Lung (tissue), 11 donors: ENCODE measurements at regions not wholly inside any gene's neighbourhood (a gene's known extent, or its start where the extent isn't known, plus 50 kb on each side); places are given as distances from the start of the nearest gene placed in this dataset.

Experiments
- ATAC-seq: fragments of 200-7000 bp; cut with Tn5 transposase; one replicate; pipeline ENCODE4 v1.9.1; 2020; ENCODE audit warnings: moderate number of reproducible peaks; ENCODE audit not compliant: insufficient read depth, low FRiP score
- DNase-seq, 3 donors: peaks; one replicate each; pipeline ENCODE4 v3.0.0-alpha.2; 2013 to 2017
- H3K27ac ChIP-seq, 2 donors: one replicate each; pipeline ENCODE4 v1.5.1; 2013; ENCODE audit warnings: mild to moderate bottlenecking in 2 of 2, moderate library complexity in 2 of 2, control low read depth in 1 of 2, inconsistent platforms in 1 of 2, low read depth in 1 of 2, low read length in 1 of 2
- H3K27me3 ChIP-seq, 3 donors: one replicate each; pipeline ENCODE4 v1.5.1; 2013; ENCODE audit warnings: low read length in 2 of 3; ENCODE audit not compliant: control insufficient read depth in 3 of 3, insufficient read depth in 3 of 3
- H3K36me3 ChIP-seq, 4 donors: one replicate each; pipeline ENCODE4 v1.5.1; 2013; ENCODE audit warnings: low read length in 4 of 4, mild to moderate bottlenecking in 1 of 4, moderate library complexity in 1 of 4; ENCODE audit not compliant: control insufficient read depth in 4 of 4, insufficient read depth in 4 of 4
- H3K4me1 ChIP-seq, 5 donors: one replicate each; pipeline ENCODE4 v1.5.1; 2013; ENCODE audit warnings: low read length in 5 of 5, mild to moderate bottlenecking in 2 of 5, moderate library complexity in 1 of 5; ENCODE audit not compliant: control insufficient read depth in 5 of 5, insufficient read depth in 5 of 5
- H3K4me3 ChIP-seq: one replicate; pipeline ENCODE4 v1.5.1; 2013; ENCODE audit warnings: mild to moderate bottlenecking, control low read depth, moderate library complexity
- H3K9ac ChIP-seq, 2 donors: one replicate each; pipeline ENCODE4 v1.5.1; 2013; ENCODE audit warnings: low read length in 2 of 2, control low read depth in 1 of 2; ENCODE audit not compliant: insufficient read depth in 1 of 2
- H3K9me3 ChIP-seq, 4 donors: one replicate each; pipeline ENCODE4 v1.5.1; 2013; ENCODE audit warnings: low read length in 3 of 4, mild to moderate bottlenecking in 1 of 4, moderate library complexity in 1 of 4; ENCODE audit not compliant: control insufficient read depth in 4 of 4, insufficient read depth in 3 of 4
- CTCF ChIP-seq: IDR thresholded peaks from 2 replicates; pipeline ENCODE4 v1.5.1; 2012; ENCODE audit warnings: mild to moderate bottlenecking; ENCODE audit errors: control extremely low read depth, extremely low read depth
- WGBS, 2 donors: extraction: QIAGEN DNeasy Blood & Tissue Kit; methylation state at CpG; one replicate each; pipeline ENCODE4 v1.1.7; 2013; 5-methylcytosine and 5-hydroxymethylcytosine counted together
- donor health status: control.
- donor health status: control.
- donor health status: Bipolar disorder and iron deficiency.
- donor health status: healthy.
- donor health status: DM: yes; HTN: yes; CAD: no.

GRCh38 chr4:163941221-163941905, 446.9 kb downstream of the TMA16 start:
- WGBS, 2 donors = 50 to 70% methylated on average over 7 of the region's 7 CpGs
- Histone ChIP-seq H3K36me3 (no peaks in the 10 kb centered on the region), H3K4me1 (peaks cover 0 to 15% (median 4%) of the 10 kb centered on the region in 5 donors), H3K27ac (no peak overlapping the region), H3K9ac (no peak overlapping the region), H3K27me3 (no peaks in the 10 kb centered on the region), H3K9me3 (peaks cover 0 to 5% (median 0%) of the 10 kb centered on the region in 4 donors), H3K4me3 (no peak overlapping the region)
- peak in 2 of 3 donors; percentile 78 to 85 for DNase-seq
- no peak for ATAC-seq
- no peak for TF ChIP-seq CTCF

- ATAC-seq = no peak
- 89 to 91% methylated on average over 9 of the region's 9 CpGs for WGBS, 2 donors
Observed at GRCh38 chr4:163948920-163949455, 454.5 kb downstream of the TMA16 start.

GRCh38 chr4:163949976-163950601, 455.6 kb downstream of the TMA16 start:
- Histone ChIP-seq H3K9me3 (peaks cover 0 to 2% (median 0%) of the 10 kb centered on the region in 4 donors), H3K36me3 (no peaks in the 10 kb centered on the region), H3K4me1 (peaks cover 0 to 11% (median 0%) of the 10 kb centered on the region in 5 donors), H3K27ac (no peak overlapping the region), H3K27me3 (no peaks in the 10 kb centered on the region), H3K4me3 (no peak overlapping the region), H3K9ac (no peak overlapping the region)
- no peak for TF ChIP-seq CTCF
- no peak for DNase-seq
- WGBS, 2 donors = 90% methylated on average over 11 of the region's 11 CpGs
- ATAC-seq = no peak

More at GRCh38 chr4:163948920-163949455, 454.5 kb downstream of the TMA16 start:
- H3K9me3 ChIP-seq = peaks cover 0 to 2% (median 0%) of the 10 kb centered on the region in 4 donors
- H3K27me3 ChIP-seq = no peaks in the 10 kb centered on the region
- no peak for TF ChIP-seq CTCF
- H3K4me1 ChIP-seq = peaks cover 0 to 5% (median 0%) of the 10 kb centered on the region in 5 donors
- H3K36me3 ChIP-seq = no peaks in the 10 kb centered on the region
- no peak overlapping the region for H3K27ac ChIP-seq
- H3K9ac ChIP-seq = no peak overlapping the region
- H3K4me3 ChIP-seq = no peak overlapping the region
- no peak for DNase-seq
